ENCODE measurements at regions not wholly inside any gene's neighbourhood (a gene's known extent, or its start where the extent isn't known, plus 50 kb on each side); places are given as distances from the start of the nearest gene placed in this dataset.

DNA sequence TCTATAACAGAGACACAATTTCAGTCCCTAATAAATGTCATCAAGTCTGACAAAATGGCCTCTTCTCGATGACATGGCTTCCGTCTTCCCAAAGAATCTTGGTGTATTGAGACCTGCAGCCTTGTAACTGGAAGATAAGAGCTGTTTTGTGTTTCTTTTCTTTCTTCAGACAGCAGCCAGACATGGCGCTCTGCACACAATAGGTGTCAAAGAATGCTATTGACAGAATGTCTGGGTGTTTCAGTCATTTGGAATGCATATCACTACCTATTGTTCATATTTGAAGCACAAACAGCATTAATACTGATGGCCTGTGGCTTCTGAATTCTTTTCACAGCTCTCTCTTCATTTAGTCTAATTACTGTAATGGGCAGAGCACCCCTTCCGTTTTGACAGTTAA, 344.8 kb downstream of the RPRM start:
- no peak overlapping the region for H3K4me3 ChIP-seq (ENCODE audit: low read depth in 1 of 2, low read length in 1 of 2)
- H3K27ac ChIP-seq, result no peak overlapping the region
- H3K4me1 ChIP-seq (ENCODE audit: control insufficient read depth in 1 of 2, insufficient read depth in 1 of 2, low read depth in 1 of 2, low read length in 1 of 2), result no peaks in the 10 kb centered on the region
- no peaks in the 10 kb centered on the region for H3K27me3 ChIP-seq
- H3K36me3 ChIP-seq, result no peaks in the 10 kb centered on the region
- TF ChIP-seq, protein P1, sequence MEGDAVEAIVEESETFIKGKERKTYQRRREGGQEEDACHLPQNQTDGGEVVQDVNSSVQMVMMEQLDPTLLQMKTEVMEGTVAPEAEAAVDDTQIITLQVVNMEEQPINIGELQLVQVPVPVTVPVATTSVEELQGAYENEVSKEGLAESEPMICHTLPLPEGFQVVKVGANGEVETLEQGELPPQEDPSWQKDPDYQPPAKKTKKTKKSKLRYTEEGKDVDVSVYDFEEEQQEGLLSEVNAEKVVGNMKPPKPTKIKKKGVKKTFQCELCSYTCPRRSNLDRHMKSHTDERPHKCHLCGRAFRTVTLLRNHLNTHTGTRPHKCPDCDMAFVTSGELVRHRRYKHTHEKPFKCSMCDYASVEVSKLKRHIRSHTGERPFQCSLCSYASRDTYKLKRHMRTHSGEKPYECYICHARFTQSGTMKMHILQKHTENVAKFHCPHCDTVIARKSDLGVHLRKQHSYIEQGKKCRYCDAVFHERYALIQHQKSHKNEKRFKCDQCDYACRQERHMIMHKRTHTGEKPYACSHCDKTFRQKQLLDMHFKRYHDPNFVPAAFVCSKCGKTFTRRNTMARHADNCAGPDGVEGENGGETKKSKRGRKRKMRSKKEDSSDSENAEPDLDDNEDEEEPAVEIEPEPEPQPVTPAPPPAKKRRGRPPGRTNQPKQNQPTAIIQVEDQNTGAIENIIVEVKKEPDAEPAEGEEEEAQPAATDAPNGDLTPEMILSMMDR (IDR thresholded peaks at IDR 0.05), result no peak
- no peaks in the 10 kb centered on the region for H3K9me3 ChIP-seq

DNA sequence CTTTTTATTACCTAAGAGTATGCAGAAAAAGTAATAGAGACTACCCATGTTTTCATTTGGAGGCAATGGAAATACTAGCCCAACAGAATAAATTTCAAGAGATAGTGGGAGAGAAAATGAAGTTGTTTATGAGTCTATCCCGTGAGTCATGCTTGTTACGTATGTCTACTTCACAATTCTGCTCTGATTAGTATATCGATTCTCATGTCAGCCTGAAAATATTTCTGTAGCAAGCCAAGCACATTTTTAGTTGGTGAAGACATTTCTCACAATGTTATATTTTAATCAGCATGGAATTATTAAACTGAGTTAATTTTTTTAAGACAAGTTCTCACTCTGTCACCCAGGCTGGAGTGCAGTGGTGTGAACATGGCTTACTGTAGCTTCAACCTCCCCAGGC, 346.1 kb downstream of the RPRM start:
- Histone ChIP-seq H3K9me3 (no peaks in the 10 kb centered on the region), H3K27me3 (no peaks in the 10 kb centered on the region), H3K4me1 (ENCODE audit: control insufficient read depth in 1 of 2, insufficient read depth in 1 of 2, low read depth in 1 of 2, low read length in 1 of 2) (no peaks in the 10 kb centered on the region), H3K4me3 (ENCODE audit: low read depth in 1 of 2, low read length in 1 of 2) (no peak overlapping the region), H3K27ac (no peak overlapping the region), H3K36me3 (no peaks in the 10 kb centered on the region)
- TF ChIP-seq, protein P1 (IDR thresholded peaks at IDR 0.05), result no peak

DNA sequence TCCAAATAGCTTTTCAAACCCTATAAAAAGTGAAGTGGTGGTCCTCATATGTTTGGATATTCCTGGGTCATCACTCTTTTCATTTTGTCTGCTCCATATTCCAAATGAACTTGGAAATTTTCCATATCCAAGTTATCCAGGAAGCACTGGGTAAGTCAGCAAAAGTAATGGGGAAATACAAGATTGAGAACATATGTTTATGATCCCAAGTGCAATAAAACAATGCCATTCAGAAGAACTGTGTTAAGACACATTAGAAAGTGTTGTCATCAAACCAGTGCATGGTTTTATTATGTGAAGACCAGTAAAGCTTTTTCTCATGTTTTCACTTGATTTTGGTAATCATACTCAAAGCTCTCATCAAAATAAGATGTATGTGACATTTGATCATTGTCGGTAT, 363.4 kb downstream of the RPRM start:
- TF ChIP-seq, protein P1 (IDR thresholded peaks at IDR 0.05), result no peak
- H3K27me3 ChIP-seq, result no peaks in the 10 kb centered on the region

DNA sequence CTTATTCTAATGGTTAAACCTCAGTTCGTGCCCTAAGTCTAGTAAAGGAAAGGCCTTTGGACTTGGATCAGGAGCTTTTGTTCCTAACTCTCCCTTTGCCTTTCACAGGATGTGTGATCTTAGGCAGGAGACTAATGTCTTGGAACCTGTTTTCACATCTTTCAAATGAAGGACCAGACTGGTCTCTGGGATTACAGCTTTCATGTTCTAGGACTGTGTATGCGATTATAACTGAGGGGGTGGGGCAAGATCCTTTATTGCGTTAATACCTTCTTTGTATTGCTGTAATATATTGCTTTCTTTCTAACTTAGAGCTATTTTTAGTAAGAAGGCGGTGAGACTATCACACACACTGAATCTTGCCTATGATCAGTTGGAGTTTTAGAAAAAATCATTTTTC, 368.1 kb downstream of the RPRM start:
- H3K4me3 ChIP-seq (ENCODE audit: low read depth in 1 of 2, low read length in 1 of 2), result no peak overlapping the region
- H3K4me1 ChIP-seq (ENCODE audit: control insufficient read depth in 1 of 2, insufficient read depth in 1 of 2, low read depth in 1 of 2, low read length in 1 of 2), result no peaks in the 10 kb centered on the region
- no peaks in the 10 kb centered on the region for H3K9me3 ChIP-seq
- H3K27ac ChIP-seq, result no peak overlapping the region
- TF ChIP-seq, protein P1 (IDR thresholded peaks at IDR 0.05), result no peak
- no peaks in the 10 kb centered on the region for H3K36me3 ChIP-seq
- no peaks in the 10 kb centered on the region for H3K27me3 ChIP-seq

More for the DNA sequence above, 363.4 kb downstream of the RPRM start:
- no peak overlapping the region for H3K4me3 ChIP-seq (ENCODE audit: low read depth in 1 of 2, low read length in 1 of 2)
- no peaks in the 10 kb centered on the region for H3K36me3 ChIP-seq
- H3K27ac ChIP-seq, result no peak overlapping the region
- H3K4me1 ChIP-seq (ENCODE audit: control insufficient read depth in 1 of 2, insufficient read depth in 1 of 2, low read depth in 1 of 2, low read length in 1 of 2), result no peaks in the 10 kb centered on the region
- no peaks in the 10 kb centered on the region for H3K9me3 ChIP-seq

DNA sequence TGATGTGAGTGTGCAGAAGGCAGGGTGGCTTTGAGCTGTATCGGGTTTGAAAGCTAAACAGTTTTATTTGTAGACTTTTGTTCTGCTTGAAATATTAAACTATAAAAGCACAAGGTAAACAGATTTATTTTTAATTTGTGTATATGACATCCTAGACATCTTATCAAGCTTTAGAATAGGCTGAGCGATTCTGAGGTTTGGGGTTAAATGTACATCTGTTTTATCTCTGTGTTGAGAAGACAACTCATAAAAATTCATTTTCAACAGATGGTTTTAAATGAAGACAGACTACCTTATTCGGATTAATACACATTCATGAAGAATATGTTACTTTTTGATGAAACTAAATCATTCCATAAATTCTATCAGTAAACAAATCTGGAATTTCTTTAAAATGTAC, 368.8 kb downstream of the RPRM start:
- H3K27me3 ChIP-seq, result no peaks in the 10 kb centered on the region
- H3K27ac ChIP-seq, result no peak overlapping the region
- TF ChIP-seq, protein P1 (IDR thresholded peaks at IDR 0.05), result no peak
- H3K4me1 ChIP-seq (ENCODE audit: control insufficient read depth in 1 of 2, insufficient read depth in 1 of 2, low read depth in 1 of 2, low read length in 1 of 2), result no peaks in the 10 kb centered on the region
- H3K4me3 ChIP-seq (ENCODE audit: low read depth in 1 of 2, low read length in 1 of 2), result no peak overlapping the region
- H3K9me3 ChIP-seq, result no peaks in the 10 kb centered on the region
- no peaks in the 10 kb centered on the region for H3K36me3 ChIP-seq

All from neutrophil (primary cell).